K562 (cell line): ENCODE measurements at regions not wholly inside any gene's neighbourhood (a gene's known extent, or its start where the extent isn't known, plus 50 kb on each side); places are given as distances from the start of the nearest gene placed in this dataset.

Experiments
- ATAC-seq: fragments of 200-7000 bp; cut with Tn5 transposase; 3 replicates; pipeline ENCODE4 v1.9.1; 2020; ENCODE audit warnings: moderate library complexity
- BruUV-seq: library from RNA; stranded (reverse); fragments of 400-500 nt; replicated peaks from 2 replicates; lab custom pipeline; 2021; lab: Mats Ljungman, UMichigan
- CTCF ChIA-PET: fragments of 300-600 bp; formaldehyde crosslinking; extraction: SDS; loops from one replicate; lab custom pipeline; 2021; ENCODE audit warnings: low intra/inter-chr PET ratio; lab: Yijun Ruan, JAX
- POLR2A ChIA-PET: fragments of 300-600, 350-650 bp; sonication (Branson Sonifier 250); formaldehyde crosslinking; extraction: SDS; loops from one replicate; lab custom pipeline; 2021; ENCODE audit warnings: antibody characterized with exemption, inconsistent platforms; lab: Yijun Ruan, JAX
- DNase-seq, 4 experiments: peaks; one replicate each; pipeline versions ENCODE4 v3.0.0 to v3.0.0-alpha.2; 2011 to 2018; ENCODE audit warnings: low spot score in 3 of 4, mixed read lengths in 3 of 4; ENCODE audit errors: extremely low read depth in 1 of 4
- FAIRE-seq: peaks from 2 replicates; lab custom pipeline; 2011; peaks lifted over from hg19 to GRCh38; lab: Jason Lieb, UNC
- H2AFZ ChIP-seq: 2 replicates; pipeline ENCODE4 v1.6.0; 2011; ENCODE audit warnings: low read depth, low read length, control low read depth, inconsistent platforms
- H3K27ac ChIP-seq: fragments of 200-600 bp; 3 replicates; pipeline ENCODE4 v1.8.0; 2011; ENCODE audit warnings: low read depth, mild to moderate bottlenecking, control low read depth, inconsistent platforms, low read length, moderate library complexity, mixed read lengths; ENCODE audit errors: extremely low read depth
- H3K27me3 ChIP-seq, 2 experiments: fragments of 300-600 bp in 1 of 2; 2 replicates in 1 of 2; 3 replicates in 1 of 2; pipeline versions ENCODE4 v1.6.0 to v1.8.0; 2011; ENCODE audit warnings: inconsistent platforms in 2 of 2, low read length in 2 of 2, mild to moderate bottlenecking in 1 of 2, mixed read lengths in 1 of 2, moderate library complexity in 1 of 2; ENCODE audit not compliant: control insufficient read depth in 2 of 2, insufficient read depth in 2 of 2
- H3K36me3 ChIP-seq: fragments of 300-600 bp; 3 replicates; pipeline ENCODE4 v1.8.0; 2011; ENCODE audit warnings: mild to moderate bottlenecking, low read length, inconsistent platforms; ENCODE audit not compliant: control insufficient read depth, insufficient read depth
- H3K4me1 ChIP-seq, 2 experiments: fragments of 200-600 bp in 1 of 2; replicated peaks in 1 of 2; 2 replicates in 1 of 2; 3 replicates in 1 of 2; pipeline versions ENCODE4 v1.5.1 to v1.8.0; 2011; ENCODE audit warnings: inconsistent platforms in 2 of 2, low read length in 2 of 2, mild to moderate bottlenecking in 1 of 2, mixed read lengths in 1 of 2, moderate library complexity in 1 of 2; ENCODE audit not compliant: control insufficient read depth in 2 of 2, insufficient read depth in 2 of 2
- H3K4me2 ChIP-seq: 2 replicates; pipeline ENCODE4 v1.6.1; 2011; ENCODE audit warnings: low read length, control low read depth, inconsistent platforms, mixed read lengths; ENCODE audit not compliant: insufficient read depth
- H3K4me3 ChIP-seq: fragments of 200-600 bp; sonication (generic), shearing (Covaris generic); 2 replicates; pipeline ENCODE4 v1.5.1; 2016; ENCODE audit warnings: control low read depth, inconsistent platforms
- H3K79me2 ChIP-seq: fragments of 200-600 bp; 3 replicates; pipeline ENCODE4 v1.8.0; 2011; ENCODE audit warnings: low read length, inconsistent platforms; ENCODE audit not compliant: control insufficient read depth, insufficient read depth
- H3K9ac ChIP-seq, 2 experiments: 2 replicates each; pipeline versions ENCODE4 v1.6.0 to v1.6.1; 2011; ENCODE audit warnings: low read depth in 2 of 2, low read length in 2 of 2, control low read depth in 1 of 2, inconsistent platforms in 1 of 2, mild to moderate bottlenecking in 1 of 2, mixed read lengths in 1 of 2; ENCODE audit not compliant: insufficient read depth in 1 of 2
- H3K9me1 ChIP-seq: one replicate; pipeline ENCODE4 v1.6.0; 2011; ENCODE audit warnings: inconsistent platforms, mild to moderate bottlenecking, low read length, moderate library complexity; ENCODE audit not compliant: control insufficient read depth, insufficient read depth
- H3K9me3 ChIP-seq: replicated peaks from 2 replicates; pipeline ENCODE4 v1.5.1; 2011; ENCODE audit warnings: low read depth, low read length, inconsistent platforms; ENCODE audit not compliant: control insufficient read depth, insufficient read depth
- H4K20me1 ChIP-seq: replicated peaks from 2 replicates; pipeline ENCODE4 v1.6.1; 2011; ENCODE audit warnings: low read length, inconsistent platforms, mixed read lengths; ENCODE audit not compliant: control insufficient read depth, insufficient read depth
- BRD9 ChIP-seq: fragments of 450-650 bp; IDR thresholded peaks from 2 replicates; pipeline ENCODE4 v1.6.1; 2018; ENCODE audit warnings: low read depth; ENCODE audit not compliant: partially characterized antibody
- BRF1 ChIP-seq: IDR thresholded peaks from 3 replicates; pipeline ENCODE4 v1.6.1; 2011; ENCODE audit warnings: borderline replicate concordance, mild to moderate bottlenecking; ENCODE audit not compliant: insufficient read length; ENCODE audit errors: extremely low read depth
- DNMT1 ChIP-seq: fragments of 450-650 bp; IDR thresholded peaks from 2 replicates; pipeline ENCODE4 v1.6.1; 2016; ENCODE audit warnings: antibody characterized with exemption, mild to moderate bottlenecking
- HSF4 ChIP-seq: fragments of 250-450 bp; sonication (Bioruptor Pico); IDR thresholded peaks from 2 replicates; pipeline ENCODE4 v2.1.2; 2022; ENCODE audit warnings: mild to moderate bottlenecking, moderate library complexity, borderline replicate concordance
- KLF1 ChIP-seq: fragments of 450-650 bp; IDR thresholded peaks from 2 replicates; pipeline ENCODE4 v1.6.1; 2016; ENCODE audit warnings: missing genetic modification characterization, missing compliant biosample characterization
- LEF1 ChIP-seq: fragments of 450-650 bp; IDR thresholded peaks from 2 replicates; pipeline ENCODE4 v1.6.1; 2016; ENCODE audit warnings: mild to moderate bottlenecking
- MEF2A ChIP-seq: IDR thresholded peaks from 2 replicates; pipeline ENCODE4 v1.6.1; 2011; ENCODE audit warnings: low read depth, mild to moderate bottlenecking, low read length, moderate library complexity; ENCODE audit not compliant: control insufficient read depth
- NFIC ChIP-seq: fragments of 450-650 bp; IDR thresholded peaks from 2 replicates; pipeline ENCODE4 v1.6.1; 2017; ENCODE audit warnings: mild to moderate bottlenecking, inconsistent platforms
- PCBP2 ChIP-seq: fragments of 200-400 bp; formaldehyde crosslinking; IDR thresholded peaks from 2 replicates; pipeline ENCODE4 v1.6.1; 2018; ENCODE audit warnings: low read length, low read depth, mild to moderate bottlenecking, moderate library complexity; ENCODE audit not compliant: poor library complexity, severe bottlenecking
- PHF8 ChIP-seq: fragments of 200-600 bp; sonication (generic); IDR thresholded peaks from 2 replicates; pipeline ENCODE4 v1.6.1; 2012; ENCODE audit warnings: mixed run types, mild to moderate bottlenecking, inconsistent platforms, low read length, moderate library complexity, borderline replicate concordance
- RAD51 ChIP-seq: fragments of 450-650 bp; IDR thresholded peaks from 2 replicates; pipeline ENCODE4 v1.7.1; 2016; ENCODE audit warnings: low read depth, mild to moderate bottlenecking, borderline replicate concordance
- TCF7L2 ChIP-seq: fragments of 150-350 bp; IDR thresholded peaks from 2 replicates; pipeline ENCODE4 v1.6.1; 2016; ENCODE audit warnings: low read depth, mild to moderate bottlenecking, low read length, moderate library complexity
- TRIM25 ChIP-seq: fragments of 450-650 bp; IDR thresholded peaks from 2 replicates; pipeline ENCODE4 v1.7.0; 2016; ENCODE audit warnings: borderline replicate concordance
- U2AF2 ChIP-seq: fragments of 200-400 bp; formaldehyde crosslinking; optimal IDR thresholded peaks from 2 replicates; pipeline ENCODE3; 2017; ENCODE audit warnings: low read depth, mild to moderate bottlenecking, low read length
- ZNF696 ChIP-seq: fragments of 250-450 bp; sonication (Bioruptor Pico); conservative IDR thresholded peaks from 2 replicates; pipeline ENCODE4 v1.4.0; 2020; ENCODE audit warnings: mild to moderate bottlenecking, moderate library complexity
- WGBS: fragments of 100-300 bp; shearing (Covaris generic); methylation state at CpG from one replicate; pipeline ENCODE4 v1.1.6; 2016; ENCODE audit warnings: low coverage, mixed read lengths; ENCODE audit not compliant: insufficient coverage; ENCODE audit errors: missing lambda C conversion rate; 5-methylcytosine and 5-hydroxymethylcytosine counted together
- in situ Hi-C: fragments of 300-500 bp; cut with MboI; formaldehyde crosslinking; loops from 4 replicates; pipeline ENCODE4 v1.15.0; 2018; ENCODE audit warnings: inconsistent platforms, mixed read lengths
- intact Hi-C: fragments of 100-400 bp; cut with micrococcal nuclease; formaldehyde crosslinking; loops from 2 replicates; pipeline ENCODE4 v1.14.2; 2022
- TF ChIP-seq, protein P1 (sequence below): fragments of 450-650 bp; formaldehyde crosslinking; IDR thresholded peaks from 2 replicates; pipeline ENCODE4 v1.4.0; 2022; ENCODE audit warnings: missing genetic modification characterization
- TF ChIP-seq, protein P2 (sequence below): fragments of 450-650 bp; formaldehyde crosslinking; IDR thresholded peaks from 2 replicates; pipeline ENCODE4 v1.4.0; 2020; ENCODE audit warnings: mild to moderate bottlenecking

GRCh38 chr3:177618873-177619733, 421.8 kb upstream of the TBL1XR1 start:
- ATAC-seq (no peak), DNase-seq (no peak), FAIRE-seq (no peak)
- no peak overlapping the region for H3K27ac ChIP-seq
- no peaks in the 10 kb centered on the region for H3K79me2 ChIP-seq
- TF ChIP-seq PHF8 (no peak), BRD9 (no peak), NFIC (no peak), U2AF2 (no peak), DNMT1 (no peak), RAD51 (no peak), PCBP2 (no peak), HSF4 (CRISPR knock-in tag) (no peak), KLF1 (tag) (no peak), TRIM25 (no peak), TCF7L2 (no peak), BRF1 (no peak), MEF2A (no peak), ZNF696 (CRISPR knock-in tag) (no peak), LEF1 (no peak)
- TF ChIP-seq, protein P1, sequence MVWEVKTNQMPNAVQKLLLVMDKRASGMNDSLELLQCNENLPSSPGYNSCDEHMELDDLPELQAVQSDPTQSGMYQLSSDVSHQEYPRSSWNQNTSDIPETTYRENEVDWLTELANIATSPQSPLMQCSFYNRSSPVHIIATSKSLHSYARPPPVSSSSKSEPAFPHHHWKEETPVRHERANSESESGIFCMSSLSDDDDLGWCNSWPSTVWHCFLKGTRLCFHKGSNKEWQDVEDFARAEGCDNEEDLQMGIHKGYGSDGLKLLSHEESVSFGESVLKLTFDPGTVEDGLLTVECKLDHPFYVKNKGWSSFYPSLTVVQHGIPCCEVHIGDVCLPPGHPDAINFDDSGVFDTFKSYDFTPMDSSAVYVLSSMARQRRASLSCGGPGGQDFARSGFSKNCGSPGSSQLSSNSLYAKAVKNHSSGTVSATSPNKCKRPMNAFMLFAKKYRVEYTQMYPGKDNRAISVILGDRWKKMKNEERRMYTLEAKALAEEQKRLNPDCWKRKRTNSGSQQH (CRISPR knock-in tag): no peak
- TF ChIP-seq, protein P2, sequence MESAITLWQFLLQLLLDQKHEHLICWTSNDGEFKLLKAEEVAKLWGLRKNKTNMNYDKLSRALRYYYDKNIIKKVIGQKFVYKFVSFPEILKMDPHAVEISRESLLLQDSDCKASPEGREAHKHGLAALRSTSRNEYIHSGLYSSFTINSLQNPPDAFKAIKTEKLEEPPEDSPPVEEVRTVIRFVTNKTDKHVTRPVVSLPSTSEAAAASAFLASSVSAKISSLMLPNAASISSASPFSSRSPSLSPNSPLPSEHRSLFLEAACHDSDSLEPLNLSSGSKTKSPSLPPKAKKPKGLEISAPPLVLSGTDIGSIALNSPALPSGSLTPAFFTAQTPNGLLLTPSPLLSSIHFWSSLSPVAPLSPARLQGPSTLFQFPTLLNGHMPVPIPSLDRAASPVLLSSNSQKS (CRISPR knock-in tag): no peak
- H3K27me3 ChIP-seq: no peaks in the 10 kb centered on the region
- 35% methylated on average over 8 of the region's 8 CpGs for WGBS
- H3K4me3 ChIP-seq: no peak overlapping the region
- H3K4me1 ChIP-seq: peaks cover 3 to 18% of the 10 kb centered on the region in 2 experiments; a peak in 3 of 5 replicates
- no peak overlapping the region for H3K9ac ChIP-seq
- ChIA-PET CTCF (no interaction called here), POLR2A (no interaction called here)
- no peaks in the 10 kb centered on the region; the same call in 1 of the 2 replicates for H3K9me3 ChIP-seq
- H3K9me1 ChIP-seq: no peaks in the 10 kb centered on the region
- no peaks in the 10 kb centered on the region for H3K36me3 ChIP-seq
- no peaks in the 10 kb centered on the region for H4K20me1 ChIP-seq
- BruUV-seq: no TSS peak
- intact Hi-C loops: no loop called here
- no peak overlapping the region for H3K4me2 ChIP-seq
- peak overlapping the region; percentile 72 for H2AFZ ChIP-seq
- in situ Hi-C loops: no loop called here
